Mesendoderm (in vitro differentiated cells): ENCODE measurements at regions not wholly inside any gene's neighbourhood (a gene's known extent, or its start where the extent isn't known, plus 50 kb on each side); places are given as distances from the start of the nearest gene placed in this dataset.
A peak's percentile ranks its signal among the peaks of the same experiment; 100 is the strongest.

Experiments
- DNase-seq: peaks from one replicate; pipeline ENCODE4 v3.0.0; 2013
- H2AK5ac ChIP-seq: 2 replicates; pipeline ENCODE4 v1.6.1; 2013; ENCODE audit warnings: low read length, inconsistent platforms
- H2BK120ac ChIP-seq: 2 replicates; pipeline ENCODE4 v1.6.1; 2013; ENCODE audit warnings: low read depth, mild to moderate bottlenecking, low read length, moderate library complexity, mixed read lengths
- H2BK15ac ChIP-seq: replicated peaks from 2 replicates; pipeline ENCODE4 v1.6.1; 2013; ENCODE audit warnings: low read depth, mild to moderate bottlenecking, moderate library complexity
- H2BK5ac ChIP-seq: 2 replicates; pipeline ENCODE4 v1.6.1; 2013; ENCODE audit warnings: low read length, inconsistent platforms
- H3K18ac ChIP-seq: 2 replicates; pipeline ENCODE4 v1.6.1; 2013; ENCODE audit warnings: mild to moderate bottlenecking, low read length, mixed read lengths
- H3K23ac ChIP-seq: one replicate; pipeline ENCODE4 v1.6.1; 2013; ENCODE audit warnings: low read length
- H3K27ac ChIP-seq: 2 replicates; pipeline ENCODE4 v1.5.1; 2013; ENCODE audit warnings: low read depth, mild to moderate bottlenecking, inconsistent platforms, low read length, moderate library complexity
- H3K27me3 ChIP-seq: 2 replicates; pipeline ENCODE4 v1.6.1; 2013; ENCODE audit warnings: low read length, control low read depth, mild to moderate bottlenecking, inconsistent platforms; ENCODE audit not compliant: insufficient read depth, poor library complexity
- H3K36me3 ChIP-seq: 2 replicates; pipeline ENCODE4 v1.6.1; 2013; ENCODE audit warnings: low read length, inconsistent platforms; ENCODE audit not compliant: control insufficient read depth, insufficient read depth
- H3K4ac ChIP-seq: one replicate; pipeline ENCODE4 v1.6.1; 2013; ENCODE audit warnings: low read depth, mild to moderate bottlenecking, low read length, moderate library complexity
- H3K4me1 ChIP-seq: 2 replicates; pipeline ENCODE4 v1.6.1; 2013; ENCODE audit warnings: low read depth, low read length, inconsistent platforms; ENCODE audit not compliant: control insufficient read depth
- H3K4me2 ChIP-seq: 2 replicates; pipeline ENCODE4 v1.6.1; 2013; ENCODE audit warnings: low read length
- H3K4me3 ChIP-seq: 2 replicates; pipeline ENCODE4 v1.5.1; 2013; ENCODE audit warnings: mild to moderate bottlenecking, low read length
- H3K56ac ChIP-seq: one replicate; pipeline ENCODE4 v1.6.1; 2013; ENCODE audit warnings: low read length
- H3K79me1 ChIP-seq: 2 replicates; pipeline ENCODE4 v1.6.1; 2013; ENCODE audit warnings: low read length, inconsistent platforms
- H3K79me2 ChIP-seq: 2 replicates; pipeline ENCODE4 v1.6.1; 2013; ENCODE audit warnings: mild to moderate bottlenecking, low read length; ENCODE audit not compliant: control insufficient read depth, insufficient read depth
- H3K9ac ChIP-seq: 2 replicates; pipeline ENCODE4 v1.6.1; 2013; ENCODE audit warnings: low read length, inconsistent platforms
- H4K5ac ChIP-seq: one replicate; pipeline ENCODE4 v1.6.1; 2013; ENCODE audit warnings: low read length
- H4K8ac ChIP-seq: one replicate; pipeline ENCODE4 v1.6.1; 2013; ENCODE audit warnings: low read depth, mild to moderate bottlenecking, control low read depth, low read length, moderate library complexity
- WGBS: extraction: QIAGEN DNeasy Blood & Tissue Kit; methylation state at CpG from one replicate; pipeline ENCODE4 v1.1.7; 2013; ENCODE audit warnings: low lambda C conversion rate, missing lambda C conversion rate; ENCODE audit not compliant: insufficient coverage; ENCODE audit errors: extremely low coverage; 5-methylcytosine and 5-hydroxymethylcytosine counted together

- Histone ChIP-seq H3K36me3 (no peaks in the 10 kb centered on the region), H2AK5ac (no peak overlapping the region), H2BK5ac (no peak overlapping the region), H3K79me1 (no peaks in the 10 kb centered on the region), H3K4ac (no peak overlapping the region), H3K27ac (no peak overlapping the region), H3K4me2 (no peak overlapping the region), H3K23ac (no peak overlapping the region), H2BK15ac (no peak overlapping the region), H4K5ac (no peak overlapping the region), H3K4me3 (no peak overlapping the region), H3K4me1 (no peaks in the 10 kb centered on the region), H4K8ac (no peak overlapping the region), H2BK120ac (no peak overlapping the region), H3K27me3 (no peaks in the 10 kb centered on the region), H3K18ac (no peak overlapping the region), H3K56ac (no peak overlapping the region), H3K79me2 (no peaks in the 10 kb centered on the region), H3K9ac (no peak overlapping the region)
- DNase-seq, result no peak
- WGBS, result no CpG with 5 or more reads among the region's 2 CpGs
Measured at GRCh38 chr2:53286345-53286744, 481.3 kb upstream of the CHAC2 start.

- Histone ChIP-seq H3K23ac (no peak overlapping the region), H3K79me1 (no peaks in the 10 kb centered on the region), H4K8ac (no peak overlapping the region), H3K4me1 (no peaks in the 10 kb centered on the region), H2BK5ac (no peak overlapping the region), H2BK120ac (no peak overlapping the region), H3K79me2 (no peaks in the 10 kb centered on the region), H3K4me2 (no peak overlapping the region), H3K36me3 (no peaks in the 10 kb centered on the region), H3K18ac (no peak overlapping the region), H3K4me3 (no peak overlapping the region), H3K9ac (no peak overlapping the region), H4K5ac (no peak overlapping the region), H3K56ac (no peak overlapping the region), H3K27ac (no peak overlapping the region), H2BK15ac (no peak overlapping the region), H3K27me3 (no peaks in the 10 kb centered on the region), H3K4ac (no peak overlapping the region), H2AK5ac (no peak overlapping the region)
- no peak for DNase-seq
- WGBS, result no CpG with 5 or more reads among the region's 1 CpG
Measured at GRCh38 chr2:53275743-53276142, 491.9 kb upstream of the CHAC2 start.

- no peak for DNase-seq
- no peak overlapping the region for H3K27ac ChIP-seq
- no peak overlapping the region for H4K5ac ChIP-seq
- no peaks in the 10 kb centered on the region for H3K79me1 ChIP-seq
- no peaks in the 10 kb centered on the region for H3K79me2 ChIP-seq
- H2BK5ac ChIP-seq, result no peak overlapping the region
- H2BK15ac ChIP-seq, result no peak overlapping the region
- no peak overlapping the region for H3K23ac ChIP-seq
- WGBS, result no CpG with 5 or more reads among the region's 3 CpGs
- no peaks in the 10 kb centered on the region for H3K36me3 ChIP-seq
- H3K18ac ChIP-seq, result no peak overlapping the region
- H3K4me2 ChIP-seq, result no peak overlapping the region
- H2AK5ac ChIP-seq, result no peak overlapping the region
- H3K4ac ChIP-seq, result no peak overlapping the region
- no peak overlapping the region for H3K9ac ChIP-seq
- no peak overlapping the region for H3K56ac ChIP-seq
- H3K4me3 ChIP-seq, result no peak overlapping the region
- no peaks in the 10 kb centered on the region for H3K4me1 ChIP-seq
- no peak overlapping the region for H4K8ac ChIP-seq
- H3K27me3 ChIP-seq, result no peaks in the 10 kb centered on the region
- H2BK120ac ChIP-seq, result no peak overlapping the region
Measured at GRCh38 chr2:53268626-53269025, 499.0 kb upstream of the CHAC2 start.

GRCh38 chr2:53268086-53268485, 499.5 kb upstream of the CHAC2 start:
- Histone ChIP-seq H3K36me3 (no peaks in the 10 kb centered on the region), H3K27me3 (no peaks in the 10 kb centered on the region), H3K4me2 (no peak overlapping the region), H3K4me3 (no peak overlapping the region), H4K5ac (no peak overlapping the region), H3K9ac (no peak overlapping the region), H3K79me2 (no peaks in the 10 kb centered on the region), H2BK5ac (no peak overlapping the region), H2BK120ac (no peak overlapping the region), H3K4me1 (no peaks in the 10 kb centered on the region), H3K18ac (no peak overlapping the region), H3K4ac (no peak overlapping the region), H3K23ac (no peak overlapping the region), H2BK15ac (no peak overlapping the region), H3K27ac (no peak overlapping the region), H2AK5ac (no peak overlapping the region), H4K8ac (no peak overlapping the region), H3K79me1 (no peaks in the 10 kb centered on the region), H3K56ac (no peak overlapping the region)
- peak; percentile 63 for DNase-seq
- WGBS, result no CpG with 5 or more reads among the region's 2 CpGs

- Histone ChIP-seq H3K27me3 (no peaks in the 10 kb centered on the region), H3K4me3 (no peak overlapping the region), H3K23ac (no peak overlapping the region), H3K9ac (no peak overlapping the region), H3K27ac (no peak overlapping the region), H3K79me1 (no peaks in the 10 kb centered on the region), H3K4me1 (no peaks in the 10 kb centered on the region), H3K56ac (no peak overlapping the region), H3K18ac (no peak overlapping the region), H3K4me2 (no peak overlapping the region), H3K36me3 (no peaks in the 10 kb centered on the region), H4K8ac (no peak overlapping the region), H4K5ac (no peak overlapping the region), H2BK15ac (no peak overlapping the region), H3K79me2 (no peaks in the 10 kb centered on the region), H2BK120ac (no peak overlapping the region), H3K4ac (no peak overlapping the region), H2BK5ac (no peak overlapping the region), H2AK5ac (no peak overlapping the region)
- DNase-seq, result no peak
- WGBS, result no CpG with 5 or more reads among the region's 3 CpGs
Measured at GRCh38 chr2:53265544-53266299, 501.9 kb upstream of the CHAC2 start.

- H3K36me3 ChIP-seq, result no peaks in the 10 kb centered on the region
- H2BK15ac ChIP-seq, result no peak overlapping the region
- no peak overlapping the region for H3K9ac ChIP-seq
- H4K5ac ChIP-seq, result no peak overlapping the region
- H3K4ac ChIP-seq, result no peak overlapping the region
- H3K18ac ChIP-seq, result no peak overlapping the region
- WGBS, result no CpG with 5 or more reads among the region's 5 CpGs
- H3K4me1 ChIP-seq, result no peaks in the 10 kb centered on the region
- no peaks in the 10 kb centered on the region for H3K79me2 ChIP-seq
- no peak overlapping the region for H2AK5ac ChIP-seq
- no peaks in the 10 kb centered on the region for H3K27me3 ChIP-seq
- no peaks in the 10 kb centered on the region for H3K79me1 ChIP-seq
- no peak overlapping the region for H2BK120ac ChIP-seq
- no peak overlapping the region for H3K4me2 ChIP-seq
- H2BK5ac ChIP-seq, result no peak overlapping the region
- H3K27ac ChIP-seq, result no peak overlapping the region
- H3K56ac ChIP-seq, result no peak overlapping the region
- no peak overlapping the region for H3K23ac ChIP-seq
- no peak for DNase-seq
- no peak overlapping the region for H3K4me3 ChIP-seq
- H4K8ac ChIP-seq, result no peak overlapping the region
Measured at GRCh38 chr2:53260568-53260967, 507.0 kb upstream of the CHAC2 start.
